HEK293 (cell line): ENCODE measurements at regions not wholly inside any gene's neighbourhood (a gene's known extent, or its start where the extent isn't known, plus 50 kb on each side); places are given as distances from the start of the nearest gene placed in this dataset.

Experiments
- CTCF ChIA-PET: fragments of 350-600 bp; formaldehyde crosslinking; extraction: SDS; loops from one replicate; lab custom pipeline; 2021; ENCODE audit warnings: antibody characterized with exemption; lab: Yijun Ruan, JAX
- POLR2A ChIA-PET: fragments of 300-600 bp; formaldehyde crosslinking; extraction: SDS; loops from one replicate; lab custom pipeline; 2020; ENCODE audit warnings: antibody characterized with exemption, inconsistent platforms; lab: Yijun Ruan, JAX
- H3K27ac ChIP-seq: fragments of 200-500 bp; sonication (Bioruptor generic); 2 replicates; pipeline ENCODE4 v1.5.1; 2014; ENCODE audit warnings: low read depth, low read length, control low read depth, inconsistent platforms; ENCODE audit errors: extremely low read depth
- H3K36me3 ChIP-seq, 2 experiments: fragments of 200-500 bp in 1 of 2; sonication (Bioruptor generic) in 1 of 2; 1 replicate in 1 of 2; 2 replicates in 1 of 2; pipeline ENCODE4 v1.5.1; 2014 to 2017; ENCODE audit warnings: inconsistent platforms in 2 of 2, low read length in 2 of 2; ENCODE audit not compliant: control insufficient read depth in 2 of 2, insufficient read depth in 1 of 2
- H3K4me1 ChIP-seq: fragments of 200-500 bp; sonication (Bioruptor generic); 2 replicates; pipeline ENCODE4 v1.5.1; 2014; ENCODE audit warnings: mild to moderate bottlenecking, low read length, inconsistent platforms; ENCODE audit not compliant: control insufficient read depth, insufficient read depth
- H3K4me3 ChIP-seq: 2 replicates; pipeline ENCODE4 v1.5.1; 2011; ENCODE audit warnings: low read depth, mild to moderate bottlenecking, control low read depth, low read length, moderate library complexity
- H3K9me3 ChIP-seq: fragments of 200-500 bp; sonication (Bioruptor generic); 2 replicates; pipeline ENCODE4 v1.5.1; 2014; ENCODE audit warnings: low read depth, low read length, inconsistent platforms; ENCODE audit not compliant: control insufficient read depth, insufficient read depth
- BCL11A ChIP-seq: fragments of 450-650 bp; formaldehyde crosslinking; IDR thresholded peaks from 2 replicates; pipeline ENCODE4 v1.5.1; 2016; ENCODE audit warnings: low read depth, missing biosample characterization, missing genetic modification characterization
- EGR2 ChIP-seq: fragments of 450-650 bp; formaldehyde crosslinking; IDR thresholded peaks from 2 replicates; pipeline ENCODE4 v1.5.1; 2016; ENCODE audit warnings: low read depth, missing biosample characterization, missing genetic modification characterization
- GLI4 ChIP-seq: fragments of 450-650 bp; formaldehyde crosslinking; IDR thresholded peaks from 2 replicates; pipeline ENCODE4 v1.5.1; 2016; ENCODE audit warnings: missing biosample characterization, missing genetic modification characterization
- IKZF3 ChIP-seq: fragments of 450-650 bp; IDR thresholded peaks from 2 replicates; pipeline ENCODE4 v1.5.0; 2018; ENCODE audit warnings: missing biosample characterization, mild to moderate bottlenecking, missing genetic modification characterization, moderate library complexity
- KLF8 ChIP-seq: fragments of 450-650 bp; formaldehyde crosslinking; IDR thresholded peaks from 2 replicates; pipeline ENCODE4 v1.5.1; 2016; ENCODE audit warnings: missing biosample characterization, missing genetic modification characterization
- SP7 ChIP-seq: fragments of 450-650 bp; formaldehyde crosslinking; IDR thresholded peaks from 2 replicates; pipeline ENCODE4 v1.5.1; 2016; ENCODE audit warnings: missing biosample characterization, missing genetic modification characterization
- ZBTB20 ChIP-seq: fragments of 450-650 bp; formaldehyde crosslinking; IDR thresholded peaks from 2 replicates; pipeline ENCODE4 v1.5.1; 2016; ENCODE audit warnings: missing biosample characterization, missing genetic modification characterization
- ZBTB48 ChIP-seq: fragments of 450-650 bp; formaldehyde crosslinking; IDR thresholded peaks from 2 replicates; pipeline ENCODE4 v1.5.1; 2016; ENCODE audit warnings: missing biosample characterization, missing genetic modification characterization
- ZEB2 ChIP-seq: fragments of 450-650 bp; formaldehyde crosslinking; IDR thresholded peaks from 2 replicates; pipeline ENCODE4 v1.5.1; 2016; ENCODE audit warnings: missing biosample characterization, missing genetic modification characterization
- ZFHX2 ChIP-seq: fragments of 450-650 bp; formaldehyde crosslinking; conservative IDR thresholded peaks from 2 replicates; pipeline ENCODE4 v1.5.1; 2016; ENCODE audit warnings: missing biosample characterization, missing genetic modification characterization
- ZFP3 ChIP-seq: fragments of 450-650 bp; formaldehyde crosslinking; IDR thresholded peaks from 2 replicates; pipeline ENCODE4 v1.5.1; 2016; ENCODE audit warnings: low read depth, missing biosample characterization, missing genetic modification characterization
- ZNF114 ChIP-seq: fragments of 450-650 bp; formaldehyde crosslinking; IDR thresholded peaks from 2 replicates; pipeline ENCODE4 v1.5.0; 2017; ENCODE audit warnings: missing biosample characterization, missing genetic modification characterization
- ZNF132 ChIP-seq: fragments of 450-650 bp; formaldehyde crosslinking; IDR thresholded peaks from 2 replicates; pipeline ENCODE4 v1.5.1; 2017; ENCODE audit warnings: missing biosample characterization, missing genetic modification characterization, borderline replicate concordance
- ZNF155 ChIP-seq: fragments of 450-650 bp; formaldehyde crosslinking; IDR thresholded peaks from 2 replicates; pipeline ENCODE4 v1.5.1; 2016; ENCODE audit warnings: missing biosample characterization, missing genetic modification characterization
- ZNF335 ChIP-seq: fragments of 450-650 bp; formaldehyde crosslinking; conservative IDR thresholded peaks from 2 replicates; pipeline ENCODE4 v1.5.1; 2016; ENCODE audit warnings: missing biosample characterization, missing genetic modification characterization
- ZNF473 ChIP-seq: fragments of 450-650 bp; formaldehyde crosslinking; IDR thresholded peaks from 2 replicates; pipeline ENCODE4 v1.5.1; 2017; ENCODE audit warnings: missing biosample characterization, missing genetic modification characterization
- ZNF521 ChIP-seq: fragments of 450-650 bp; formaldehyde crosslinking; IDR thresholded peaks from 2 replicates; pipeline ENCODE4 v1.5.1; 2017; ENCODE audit warnings: missing biosample characterization, mild to moderate bottlenecking, missing genetic modification characterization
- ZNF555 ChIP-seq: fragments of 450-650 bp; formaldehyde crosslinking; conservative IDR thresholded peaks from 2 replicates; pipeline ENCODE4 v1.5.1; 2017; ENCODE audit warnings: missing biosample characterization, mild to moderate bottlenecking, missing genetic modification characterization, inconsistent platforms
- ZNF629 ChIP-seq: fragments of 450-650 bp; formaldehyde crosslinking; IDR thresholded peaks from 2 replicates; pipeline ENCODE4 v1.5.1; 2017; ENCODE audit warnings: missing biosample characterization, missing genetic modification characterization
- ZNF830 ChIP-seq: fragments of 450-650 bp; IDR thresholded peaks from 2 replicates; pipeline ENCODE4 v1.5.0; 2018; ENCODE audit warnings: missing biosample characterization, missing genetic modification characterization, low read depth, mild to moderate bottlenecking, moderate library complexity
- ZXDB ChIP-seq: fragments of 450-650 bp; formaldehyde crosslinking; IDR thresholded peaks from 2 replicates; pipeline ENCODE4 v1.5.1; 2016; ENCODE audit warnings: missing biosample characterization, missing genetic modification characterization
- TF ChIP-seq, protein P1 (sequence below): fragments of 450-650 bp; formaldehyde crosslinking; IDR thresholded peaks from 2 replicates; pipeline ENCODE4 v1.5.1; 2016; ENCODE audit warnings: missing biosample characterization, missing genetic modification characterization
- TF ChIP-seq, protein P2 (sequence below): fragments of 450-650 bp; formaldehyde crosslinking; optimal IDR thresholded peaks from 2 replicates; pipeline ENCODE3; 2016; ENCODE audit warnings: missing biosample characterization, mild to moderate bottlenecking, missing genetic modification characterization
- TF ChIP-seq, protein P3 (sequence below): fragments of 450-650 bp; formaldehyde crosslinking; IDR thresholded peaks from 2 replicates; pipeline ENCODE4 v1.5.1; 2016; ENCODE audit warnings: missing biosample characterization, missing genetic modification characterization
- TF ChIP-seq, protein P4 (sequence below): fragments of 450-650 bp; formaldehyde crosslinking; IDR thresholded peaks from 2 replicates; pipeline ENCODE4 v1.5.1; 2016; ENCODE audit warnings: missing biosample characterization, missing genetic modification characterization, borderline replicate concordance
- TF ChIP-seq, protein P5 (sequence below): IDR thresholded peaks from 2 replicates; pipeline ENCODE4 v1.6.1; 2011; ENCODE audit warnings: mild to moderate bottlenecking, low read depth, low read length, borderline replicate concordance

DNA sequence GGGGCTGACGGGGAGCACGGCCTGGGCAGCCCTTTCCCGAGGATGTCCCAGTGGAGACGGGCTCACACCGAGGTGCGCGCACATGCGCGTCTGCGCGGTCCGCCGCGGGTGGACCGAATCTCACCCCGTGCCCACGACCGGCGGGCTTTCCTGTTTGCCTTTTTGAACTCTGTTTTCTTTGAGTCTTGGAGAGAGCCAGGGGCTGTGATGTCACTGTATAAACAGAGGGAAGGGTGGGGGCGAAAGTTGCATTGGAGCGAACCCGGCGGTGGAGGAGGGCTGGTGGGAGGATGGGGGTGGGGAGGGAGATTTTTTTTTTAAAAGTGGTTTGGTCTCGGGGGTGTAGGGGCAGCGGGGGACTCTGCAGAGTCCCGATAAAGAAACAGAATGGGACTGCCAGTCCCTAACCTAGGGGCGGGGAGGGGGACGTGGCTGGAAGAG, 141.2 kb upstream of the CTAGE1 start (continued):
- TF ChIP-seq, protein P1, sequence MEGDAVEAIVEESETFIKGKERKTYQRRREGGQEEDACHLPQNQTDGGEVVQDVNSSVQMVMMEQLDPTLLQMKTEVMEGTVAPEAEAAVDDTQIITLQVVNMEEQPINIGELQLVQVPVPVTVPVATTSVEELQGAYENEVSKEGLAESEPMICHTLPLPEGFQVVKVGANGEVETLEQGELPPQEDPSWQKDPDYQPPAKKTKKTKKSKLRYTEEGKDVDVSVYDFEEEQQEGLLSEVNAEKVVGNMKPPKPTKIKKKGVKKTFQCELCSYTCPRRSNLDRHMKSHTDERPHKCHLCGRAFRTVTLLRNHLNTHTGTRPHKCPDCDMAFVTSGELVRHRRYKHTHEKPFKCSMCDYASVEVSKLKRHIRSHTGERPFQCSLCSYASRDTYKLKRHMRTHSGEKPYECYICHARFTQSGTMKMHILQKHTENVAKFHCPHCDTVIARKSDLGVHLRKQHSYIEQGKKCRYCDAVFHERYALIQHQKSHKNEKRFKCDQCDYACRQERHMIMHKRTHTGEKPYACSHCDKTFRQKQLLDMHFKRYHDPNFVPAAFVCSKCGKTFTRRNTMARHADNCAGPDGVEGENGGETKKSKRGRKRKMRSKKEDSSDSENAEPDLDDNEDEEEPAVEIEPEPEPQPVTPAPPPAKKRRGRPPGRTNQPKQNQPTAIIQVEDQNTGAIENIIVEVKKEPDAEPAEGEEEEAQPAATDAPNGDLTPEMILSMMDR (tag by site-specific recombination) = no peak
- TF ChIP-seq IKZF3 (tag by site-specific recombination) (peak; percentile 57), ZNF132 (tag by site-specific recombination) (no peak), ZNF555 (tag by site-specific recombination) (no peak), EGR2 (tag by site-specific recombination) (peak; percentile 94), ZFHX2 (tag by site-specific recombination) (peak; percentile 97), ZNF155 (no peak), SP7 (tag by site-specific recombination) (peak; percentile 12; the same call in 1 of the 2 replicates), ZNF473 (tag by site-specific recombination) (no peak), ZNF114 (no peak), GLI4 (no peak), KLF8 (tag by site-specific recombination) (no peak), BCL11A (tag by site-specific recombination) (no peak), ZEB2 (tag by site-specific recombination) (peak; percentile 71), ZXDB (tag by site-specific recombination) (peak; percentile 92), ZBTB48 (tag by site-specific recombination) (no peak)
- TF ChIP-seq, protein P2, sequence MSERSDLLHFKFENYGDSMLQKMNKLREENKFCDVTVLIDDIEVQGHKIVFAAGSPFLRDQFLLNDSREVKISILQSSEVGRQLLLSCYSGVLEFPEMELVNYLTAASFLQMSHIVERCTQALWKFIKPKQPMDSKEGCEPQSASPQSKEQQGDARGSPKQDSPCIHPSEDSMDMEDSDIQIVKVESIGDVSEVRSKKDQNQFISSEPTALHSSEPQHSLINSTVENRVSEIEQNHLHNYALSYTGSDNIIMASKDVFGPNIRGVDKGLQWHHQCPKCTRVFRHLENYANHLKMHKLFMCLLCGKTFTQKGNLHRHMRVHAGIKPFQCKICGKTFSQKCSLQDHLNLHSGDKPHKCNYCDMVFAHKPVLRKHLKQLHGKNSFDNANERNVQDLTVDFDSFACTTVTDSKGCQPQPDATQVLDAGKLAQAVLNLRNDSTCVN (tag by site-specific recombination) = peak; percentile 79
- TF ChIP-seq, protein P3, sequence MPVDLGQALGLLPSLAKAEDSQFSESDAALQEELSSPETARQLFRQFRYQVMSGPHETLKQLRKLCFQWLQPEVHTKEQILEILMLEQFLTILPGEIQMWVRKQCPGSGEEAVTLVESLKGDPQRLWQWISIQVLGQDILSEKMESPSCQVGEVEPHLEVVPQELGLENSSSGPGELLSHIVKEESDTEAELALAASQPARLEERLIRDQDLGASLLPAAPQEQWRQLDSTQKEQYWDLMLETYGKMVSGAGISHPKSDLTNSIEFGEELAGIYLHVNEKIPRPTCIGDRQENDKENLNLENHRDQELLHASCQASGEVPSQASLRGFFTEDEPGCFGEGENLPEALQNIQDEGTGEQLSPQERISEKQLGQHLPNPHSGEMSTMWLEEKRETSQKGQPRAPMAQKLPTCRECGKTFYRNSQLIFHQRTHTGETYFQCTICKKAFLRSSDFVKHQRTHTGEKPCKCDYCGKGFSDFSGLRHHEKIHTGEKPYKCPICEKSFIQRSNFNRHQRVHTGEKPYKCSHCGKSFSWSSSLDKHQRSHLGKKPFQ = peak; percentile 61
- TF ChIP-seq, protein P4, sequence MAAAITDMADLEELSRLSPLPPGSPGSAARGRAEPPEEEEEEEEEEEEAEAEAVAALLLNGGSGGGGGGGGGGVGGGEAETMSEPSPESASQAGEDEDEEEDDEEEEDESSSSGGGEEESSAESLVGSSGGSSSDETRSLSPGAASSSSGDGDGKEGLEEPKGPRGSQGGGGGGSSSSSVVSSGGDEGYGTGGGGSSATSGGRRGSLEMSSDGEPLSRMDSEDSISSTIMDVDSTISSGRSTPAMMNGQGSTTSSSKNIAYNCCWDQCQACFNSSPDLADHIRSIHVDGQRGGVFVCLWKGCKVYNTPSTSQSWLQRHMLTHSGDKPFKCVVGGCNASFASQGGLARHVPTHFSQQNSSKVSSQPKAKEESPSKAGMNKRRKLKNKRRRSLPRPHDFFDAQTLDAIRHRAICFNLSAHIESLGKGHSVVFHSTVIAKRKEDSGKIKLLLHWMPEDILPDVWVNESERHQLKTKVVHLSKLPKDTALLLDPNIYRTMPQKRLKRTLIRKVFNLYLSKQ (tag by site-specific recombination) = no peak

DNA sequence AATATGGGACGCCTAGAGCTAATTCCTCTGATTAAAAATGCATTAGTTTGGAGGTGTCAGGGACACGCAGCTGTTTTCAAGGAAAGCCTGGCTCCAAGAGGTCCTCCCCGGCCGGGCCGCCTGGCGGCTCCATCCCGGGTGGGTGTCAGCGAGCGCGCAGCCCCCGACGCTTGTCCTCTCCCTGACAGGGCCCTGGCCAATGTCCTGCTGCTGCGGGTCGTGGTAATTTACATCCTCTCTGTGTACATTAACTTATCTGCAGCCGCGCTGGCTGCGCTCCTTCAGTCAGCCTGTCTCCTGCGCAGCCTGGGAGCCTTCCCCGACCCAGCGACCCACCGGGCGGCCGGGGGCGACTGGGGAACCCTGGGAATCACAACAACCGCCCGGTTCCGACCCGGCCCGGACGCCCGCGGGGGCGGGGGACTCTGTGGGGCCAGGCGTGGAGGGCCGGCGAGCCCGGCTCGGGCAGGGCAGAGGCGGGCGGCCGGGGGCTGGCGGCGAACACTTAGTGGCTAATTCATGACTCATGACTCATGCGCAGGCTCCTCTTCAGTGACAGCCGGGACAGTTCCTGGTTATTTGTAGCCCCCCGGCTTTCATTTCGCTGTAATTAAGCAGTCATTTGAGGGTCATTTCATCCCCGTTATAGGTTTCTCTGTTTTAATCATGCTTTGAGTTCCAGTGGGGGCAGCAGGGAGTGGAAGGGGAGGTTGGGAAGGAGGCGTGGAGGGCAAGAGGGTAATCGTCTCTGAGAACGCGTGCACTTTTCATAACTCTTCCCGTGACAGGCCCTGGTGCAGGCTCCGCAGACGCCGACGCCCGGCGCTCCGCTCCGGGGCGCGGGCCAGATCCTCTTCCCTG, 141.9 kb upstream of the CTAGE1 start:
- ChIA-PET CTCF (no interaction called here), POLR2A (interaction anchor here (0.7 to 1.0 kb wide), 3 partner anchors 65 to 389 kb away, joined by 3 to 5 read pairs (median 4); no protein-coding TSS in a partner anchor)
- Histone ChIP-seq H3K9me3 (no peaks in the 10 kb centered on the region), H3K4me1 (peaks cover 12% of the 10 kb centered on the region; the same call in 1 of the 2 replicates), H3K27ac (peak overlapping the region; percentile 99), H3K36me3 (no peaks in the 10 kb centered on the region), H3K4me3 (peak overlapping the region; percentile 52)
- TF ChIP-seq ZNF830 (tag by site-specific recombination) (no peak), ZBTB20 (tag by site-specific recombination) (peak; percentile 36; the same call in 1 of the 2 replicates), ZNF629 (tag by site-specific recombination) (peak; percentile 34; the same call in 1 of the 2 replicates), ZFP3 (tag by site-specific recombination) (no peak), ZNF335 (tag by site-specific recombination) (peak; percentile 78), ZNF521 (tag by site-specific recombination) (no peak)
- TF ChIP-seq, protein P5, sequence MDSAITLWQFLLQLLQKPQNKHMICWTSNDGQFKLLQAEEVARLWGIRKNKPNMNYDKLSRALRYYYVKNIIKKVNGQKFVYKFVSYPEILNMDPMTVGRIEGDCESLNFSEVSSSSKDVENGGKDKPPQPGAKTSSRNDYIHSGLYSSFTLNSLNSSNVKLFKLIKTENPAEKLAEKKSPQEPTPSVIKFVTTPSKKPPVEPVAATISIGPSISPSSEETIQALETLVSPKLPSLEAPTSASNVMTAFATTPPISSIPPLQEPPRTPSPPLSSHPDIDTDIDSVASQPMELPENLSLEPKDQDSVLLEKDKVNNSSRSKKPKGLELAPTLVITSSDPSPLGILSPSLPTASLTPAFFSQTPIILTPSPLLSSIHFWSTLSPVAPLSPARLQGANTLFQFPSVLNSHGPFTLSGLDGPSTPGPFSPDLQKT = no peak
- TF ChIP-seq, protein P2 (tag by site-specific recombination) = peak; percentile 79
